Rectal smooth muscle tissue (tissue), 1 donor: ENCODE measurements at regions not wholly inside any gene's neighbourhood (a gene's known extent, or its start where the extent isn't known, plus 50 kb on each side); places are given as distances from the start of the nearest gene placed in this dataset.

Experiments
- H3K27ac ChIP-seq: one replicate; pipeline ENCODE4 v1.7.0; 2013; ENCODE audit warnings: low read depth, low read length, inconsistent platforms
- H3K27me3 ChIP-seq: one replicate; pipeline ENCODE4 v1.7.0; 2013; ENCODE audit warnings: low read length; ENCODE audit not compliant: control insufficient read depth, insufficient read depth
- H3K36me3 ChIP-seq: one replicate; pipeline ENCODE4 v1.7.0; 2013; ENCODE audit warnings: low read length; ENCODE audit not compliant: control insufficient read depth, insufficient read depth
- H3K4me1 ChIP-seq: one replicate; pipeline ENCODE4 v1.7.0; 2013; ENCODE audit warnings: low read length; ENCODE audit not compliant: control insufficient read depth, insufficient read depth
- H3K4me3 ChIP-seq: one replicate; pipeline ENCODE4 v1.7.0; 2013; ENCODE audit warnings: low read length
- H3K9ac ChIP-seq: one replicate; pipeline ENCODE4 v1.7.0; 2013; ENCODE audit warnings: low read length

DNA sequence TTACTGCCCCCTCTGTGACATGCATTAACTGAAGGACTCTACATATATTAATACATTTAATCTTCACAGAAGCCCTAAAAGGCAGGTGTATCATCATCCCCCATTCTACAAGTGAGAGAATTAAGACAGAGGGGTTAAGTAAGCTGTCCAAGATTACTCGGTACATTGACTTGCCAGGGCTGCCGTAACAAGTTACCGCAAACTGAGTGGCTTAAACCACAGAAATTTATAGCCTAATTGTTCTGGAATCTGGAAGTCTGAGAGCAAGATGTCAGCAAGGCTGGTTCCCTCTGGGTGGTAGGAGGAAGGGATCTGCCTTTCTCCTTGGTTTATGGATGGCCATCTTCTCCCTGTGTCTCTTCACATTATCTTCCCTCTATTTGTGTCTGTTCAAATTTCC, 605.5 kb downstream of the EPHA4 start:
- no peaks in the 10 kb centered on the region for H3K27me3 ChIP-seq

DNA sequence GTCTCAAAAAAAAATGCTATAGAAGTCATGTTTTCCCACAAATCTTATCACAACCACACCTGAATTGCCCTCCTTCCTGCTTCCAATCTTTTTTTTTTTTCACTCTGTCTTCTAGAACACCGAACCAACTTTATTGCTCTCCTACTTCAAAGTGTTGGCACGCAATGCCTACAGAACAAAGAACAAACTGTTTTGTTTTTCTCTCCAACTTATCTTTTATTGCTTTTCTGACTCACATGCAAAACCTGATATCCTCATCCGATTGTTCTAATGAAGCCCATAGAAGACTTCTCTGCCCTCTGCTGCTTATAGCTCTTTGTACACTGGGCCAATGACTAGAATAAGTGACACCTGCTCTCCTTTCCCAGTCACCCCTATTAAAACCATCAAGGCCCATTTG, 602.8 kb downstream of the EPHA4 start:
- Histone ChIP-seq H3K4me3 (no peak overlapping the region), H3K36me3 (no peaks in the 10 kb centered on the region), H3K4me1 (no peaks in the 10 kb centered on the region), H3K9ac (no peak overlapping the region), H3K27ac (no peak overlapping the region), H3K27me3 (no peaks in the 10 kb centered on the region)

More for the DNA sequence above, 605.5 kb downstream of the EPHA4 start:
- H3K4me3 ChIP-seq: no peak overlapping the region
- H3K27ac ChIP-seq: no peak overlapping the region
- H3K36me3 ChIP-seq: no peaks in the 10 kb centered on the region
- no peak overlapping the region for H3K9ac ChIP-seq
- no peaks in the 10 kb centered on the region for H3K4me1 ChIP-seq

- no peak overlapping the region for H3K9ac ChIP-seq
- H3K4me1 ChIP-seq: no peaks in the 10 kb centered on the region
- no peak overlapping the region for H3K27ac ChIP-seq
- H3K27me3 ChIP-seq: no peaks in the 10 kb centered on the region
- H3K36me3 ChIP-seq: no peaks in the 10 kb centered on the region
- H3K4me3 ChIP-seq: no peak overlapping the region
Measured at GRCh38 chr2:220980966-220981675, 591.0 kb downstream of the EPHA4 start.

DNA sequence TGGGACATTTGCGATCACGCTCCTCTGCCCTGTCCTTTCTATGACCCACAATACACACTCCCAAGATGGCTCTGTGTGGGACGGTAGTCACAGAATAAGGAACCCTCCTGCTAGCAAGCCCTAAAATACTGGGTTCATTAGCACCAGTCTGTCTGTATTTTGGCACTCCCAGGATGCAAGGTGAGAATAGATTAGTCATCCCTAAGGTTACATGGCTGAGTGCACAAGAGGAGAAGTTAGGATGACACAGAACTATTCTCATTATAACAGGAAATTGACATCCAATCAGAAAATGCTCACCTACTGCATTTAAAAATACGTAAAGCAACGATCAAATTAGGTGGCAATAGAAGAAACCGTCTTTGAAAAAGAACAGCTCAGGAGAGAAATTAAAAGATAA, 590.2 kb downstream of the EPHA4 start:
- no peaks in the 10 kb centered on the region for H3K36me3 ChIP-seq
- no peaks in the 10 kb centered on the region for H3K27me3 ChIP-seq
- H3K4me3 ChIP-seq: no peak overlapping the region
- no peaks in the 10 kb centered on the region for H3K4me1 ChIP-seq
- H3K9ac ChIP-seq: no peak overlapping the region
- no peak overlapping the region for H3K27ac ChIP-seq

DNA sequence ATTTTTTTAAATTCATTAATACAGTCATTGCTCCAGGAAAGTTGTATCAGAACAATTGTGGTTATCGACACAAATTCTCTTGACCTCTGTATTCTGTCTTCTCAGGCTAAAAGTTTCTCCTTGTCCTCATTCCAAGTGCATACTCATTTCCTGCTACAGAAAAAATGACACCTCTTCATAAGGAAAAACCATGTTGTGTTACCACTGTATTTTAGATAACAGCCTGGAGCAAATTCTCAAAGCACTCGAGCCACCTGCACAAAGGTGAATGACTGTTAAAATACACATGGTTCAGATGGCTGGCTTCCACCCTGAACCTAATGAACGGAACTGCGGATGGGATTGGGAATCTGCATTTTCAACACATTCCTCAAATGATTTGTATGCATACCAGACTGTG, 586.5 kb downstream of the EPHA4 start:
- Histone ChIP-seq H3K9ac (no peak overlapping the region), H3K27ac (no peak overlapping the region), H3K36me3 (no peaks in the 10 kb centered on the region), H3K27me3 (no peaks in the 10 kb centered on the region), H3K4me1 (no peaks in the 10 kb centered on the region), H3K4me3 (no peak overlapping the region)

DNA sequence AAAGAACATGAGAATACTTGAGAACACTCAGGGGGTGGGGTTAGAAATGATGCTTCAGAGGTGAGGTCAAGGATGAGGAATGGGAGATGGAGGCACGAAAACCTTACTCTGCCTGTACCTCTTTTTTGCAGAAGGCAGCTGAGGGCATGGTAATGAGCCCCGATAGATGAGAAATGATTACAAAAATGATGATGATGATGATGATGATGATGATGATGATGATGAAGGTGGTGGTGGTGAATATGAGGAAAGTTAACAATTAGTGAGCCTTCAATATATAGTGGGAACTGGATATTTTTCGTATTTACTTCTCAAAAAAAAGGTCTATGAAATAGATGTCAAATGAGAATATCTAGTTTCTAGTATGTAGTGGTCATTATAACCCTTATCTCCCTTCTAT, 584.3 kb downstream of the EPHA4 start:
- Histone ChIP-seq H3K27ac (no peak overlapping the region), H3K4me3 (no peak overlapping the region), H3K27me3 (no peaks in the 10 kb centered on the region), H3K36me3 (no peaks in the 10 kb centered on the region), H3K9ac (no peak overlapping the region), H3K4me1 (no peaks in the 10 kb centered on the region)

- no peaks in the 10 kb centered on the region for H3K4me1 ChIP-seq
- no peak overlapping the region for H3K9ac ChIP-seq
- no peak overlapping the region for H3K4me3 ChIP-seq
- no peaks in the 10 kb centered on the region for H3K36me3 ChIP-seq
- H3K27me3 ChIP-seq: no peaks in the 10 kb centered on the region
- H3K27ac ChIP-seq: no peak overlapping the region
Measured at GRCh38 chr2:220991972-220992371, 580.1 kb downstream of the EPHA4 start.

GRCh38 chr2:220994846-220995245, 577.3 kb downstream of the EPHA4 start:
- Histone ChIP-seq H3K4me3 (no peak overlapping the region), H3K4me1 (no peaks in the 10 kb centered on the region), H3K9ac (no peak overlapping the region), H3K27me3 (no peaks in the 10 kb centered on the region), H3K36me3 (no peaks in the 10 kb centered on the region), H3K27ac (no peak overlapping the region)

- Histone ChIP-seq H3K9ac (no peak overlapping the region), H3K27ac (no peak overlapping the region), H3K36me3 (no peaks in the 10 kb centered on the region), H3K4me3 (no peak overlapping the region), H3K27me3 (no peaks in the 10 kb centered on the region), H3K4me1 (no peaks in the 10 kb centered on the region)
Measured at GRCh38 chr2:220995581-220995980, 576.5 kb downstream of the EPHA4 start.

- Histone ChIP-seq H3K4me1 (no peaks in the 10 kb centered on the region), H3K4me3 (no peak overlapping the region), H3K27me3 (no peaks in the 10 kb centered on the region)
Measured at GRCh38 chr2:220998156-220998555, 573.9 kb downstream of the EPHA4 start.

GRCh38 chr2:220999356-220999755, 572.7 kb downstream of the EPHA4 start:
- Histone ChIP-seq H3K27ac (no peak overlapping the region), H3K36me3 (no peaks in the 10 kb centered on the region), H3K4me1 (no peaks in the 10 kb centered on the region), H3K27me3 (no peaks in the 10 kb centered on the region), H3K4me3 (no peak overlapping the region), H3K9ac (no peak overlapping the region)

More at GRCh38 chr2:220998156-220998555, 573.9 kb downstream of the EPHA4 start:
- H3K9ac ChIP-seq: no peak overlapping the region
- H3K36me3 ChIP-seq: no peaks in the 10 kb centered on the region
- H3K27ac ChIP-seq: no peak overlapping the region

DNA sequence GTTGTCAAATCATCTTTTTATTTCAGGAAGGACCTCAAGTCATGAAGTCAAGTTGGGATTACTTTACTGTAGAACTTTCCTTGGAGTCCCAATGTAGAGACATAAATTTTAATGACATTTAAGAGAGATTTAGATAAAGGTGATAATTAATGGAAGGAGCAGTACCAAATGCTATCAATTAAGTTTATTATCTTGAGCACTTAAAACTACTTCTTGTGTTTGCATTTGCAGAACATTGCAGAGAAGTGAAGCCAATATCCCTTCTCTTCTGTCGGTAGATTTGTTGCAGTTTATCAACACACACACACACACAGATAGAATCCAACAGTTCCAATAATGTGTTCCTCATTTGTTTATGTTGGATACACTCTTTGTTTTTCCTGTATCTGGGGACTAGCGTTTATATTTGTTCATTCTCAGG, 570.7 kb downstream of the EPHA4 start:
- Histone ChIP-seq H3K4me1 (no peaks in the 10 kb centered on the region), H3K9ac (no peak overlapping the region), H3K4me3 (no peak overlapping the region), H3K27ac (no peak overlapping the region), H3K36me3 (no peaks in the 10 kb centered on the region), H3K27me3 (no peaks in the 10 kb centered on the region)

DNA sequence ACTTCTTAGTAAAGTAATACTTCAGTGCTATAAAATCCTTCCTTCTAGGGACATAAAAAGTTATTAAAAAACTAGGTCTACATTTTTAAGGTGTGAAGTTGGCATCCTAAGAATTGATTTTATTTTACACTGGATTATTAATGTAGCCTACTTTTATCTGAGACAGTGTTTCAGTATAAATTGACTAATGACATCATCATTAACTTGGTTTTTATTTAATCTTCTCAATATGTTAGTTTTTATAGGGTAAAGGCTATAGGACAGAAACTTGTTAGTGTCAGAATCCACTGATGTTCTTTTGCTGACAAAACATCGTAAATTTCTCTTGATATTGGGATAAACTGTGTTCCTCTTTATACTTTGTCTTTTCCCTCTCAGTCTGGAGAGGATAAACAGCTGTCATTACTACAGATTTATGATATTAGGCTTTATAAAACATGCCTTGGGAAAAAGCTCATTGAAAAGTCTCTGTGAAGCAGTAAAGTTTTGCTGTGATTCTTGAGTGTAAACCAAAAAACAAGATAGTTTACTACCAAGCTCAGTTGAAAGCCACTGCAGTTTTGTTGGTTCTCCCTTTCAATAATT, 569.9 kb downstream of the EPHA4 start:
- Histone ChIP-seq H3K27me3 (no peaks in the 10 kb centered on the region), H3K9ac (no peak overlapping the region), H3K4me1 (no peaks in the 10 kb centered on the region), H3K27ac (no peak overlapping the region), H3K36me3 (no peaks in the 10 kb centered on the region), H3K4me3 (no peak overlapping the region)
